Sciatic nerve (tissue), 2 donors: ENCODE measurements at regions not wholly inside any gene's neighbourhood (a gene's known extent, or its start where the extent isn't known, plus 50 kb on each side); places are given as distances from the start of the nearest gene placed in this dataset.

Experiments
- ATAC-seq: fragments of 200-7000 bp; cut with Tn5 transposase; one replicate; pipeline ENCODE4 v1.9.1; 2020; ENCODE audit warnings: mild to moderate bottlenecking, moderate library complexity
- DNase-seq: peaks from one replicate; pipeline ENCODE4 v3.0.0-alpha.2; 2020; ENCODE audit warnings: low spot score
- intact Hi-C: fragments of 100-400 bp; cut with DNase I; formaldehyde crosslinking; loops from one replicate; pipeline ENCODE4 v1.14.2; 2022
- donor health status: DM: no; HTN: no; CAD: no.
- donor health status: DM: no; HTN: no; CAD: no.

GRCh38 chr15:99440551-99441443 lies 125.0 kb upstream of the MEF2A start:
- DNase-seq (peak; percentile 55), ATAC-seq (no peak)
- intact Hi-C loops, result no loop called here

GRCh38 chr15:99441444-99441800 lies 124.4 kb upstream of the MEF2A start:
- DNase-seq (no peak), ATAC-seq (no peak)
- intact Hi-C loops, result no loop called here

GRCh38 chr15:99441871-99442251 lies 123.9 kb upstream of the MEF2A start:
- peak; percentile 46 for DNase-seq
- intact Hi-C loops, result no loop called here
- ATAC-seq, result no peak

- DNase-seq (peak; percentile 64), ATAC-seq (peak; percentile 78)
- intact Hi-C loops, result no loop called here
Observed at GRCh38 chr15:99442252-99442897, 123.4 kb upstream of the MEF2A start.

- intact Hi-C loops, result no loop called here
- DNase-seq, result peak; percentile 52
- ATAC-seq, result peak; percentile 25
Observed at GRCh38 chr15:99443056-99443756, 122.6 kb upstream of the MEF2A start.

- intact Hi-C loops, result no loop called here
- no peak for DNase-seq
Observed at GRCh38 chr15:99443768-99444446, 121.9 kb upstream of the MEF2A start.

GRCh38 chr15:99445272-99445850 lies 120.4 kb upstream of the MEF2A start:
- no peak for DNase-seq
- intact Hi-C loops, result no loop called here
- no peak for ATAC-seq

More at GRCh38 chr15:99443768-99444446, 121.9 kb upstream of the MEF2A start:
- no peak for ATAC-seq

GRCh38 chr15:99446565-99447496 lies 119.0 kb upstream of the MEF2A start:
- ATAC-seq, result no peak
- intact Hi-C loops, result no loop called here
- no peak for DNase-seq

GRCh38 chr15:99447497-99448371 lies 118.0 kb upstream of the MEF2A start:
- DNase-seq (no peak), ATAC-seq (no peak)
- intact Hi-C loops, result no loop called here

GRCh38 chr15:99449514-99449913 lies 116.3 kb upstream of the MEF2A start:
- ATAC-seq (no peak), DNase-seq (no peak)
- intact Hi-C loops, result no loop called here

- intact Hi-C loops, result no loop called here
- ATAC-seq, result peak; percentile 3
Observed at GRCh38 chr15:99450896-99451358, 114.9 kb upstream of the MEF2A start.

GRCh38 chr15:99451484-99451883 lies 114.3 kb upstream of the MEF2A start:
- ATAC-seq (no peak), DNase-seq (no peak)
- intact Hi-C loops, result no loop called here

More at GRCh38 chr15:99450896-99451358, 114.9 kb upstream of the MEF2A start:
- DNase-seq, result peak; percentile 82

- DNase-seq (no peak), ATAC-seq (no peak)
- intact Hi-C loops, result no loop called here
Observed at GRCh38 chr15:99452010-99452409, 113.8 kb upstream of the MEF2A start.

- intact Hi-C loops, result no loop called here
- peak; percentile 73 for ATAC-seq
- DNase-seq, result peak; percentile 86
Observed at GRCh38 chr15:99452728-99453636, 112.8 kb upstream of the MEF2A start.

GRCh38 chr15:99453637-99454030 lies 112.2 kb upstream of the MEF2A start:
- DNase-seq (no peak), ATAC-seq (no peak)
- intact Hi-C loops, result no loop called here
